Peyer's patch (tissue), 4 donors: ENCODE measurements at regions not wholly inside any gene's neighbourhood (a gene's known extent, or its start where the extent isn't known, plus 50 kb on each side); places are given as distances from the start of the nearest gene placed in this dataset.

Experiments used
- CTCF ChIP-seq, 6 experiments: fragments of 450-650 bp in 4 of 6; fragments of 200-600 bp in 2 of 6; sonication (generic) in 1 of 6; IDR thresholded peaks; one replicate each; pipeline ENCODE4 v1.5.1; 2017 to 2019; ENCODE audit warnings: antibody characterized with exemption in 6 of 6, mild to moderate bottlenecking in 3 of 6, moderate library complexity in 1 of 6
- POLR2A ChIP-seq, 2 donors: fragments of 450-650 bp; IDR thresholded peaks; one replicate each; pipeline ENCODE4 v1.5.1; 2017; ENCODE audit warnings: antibody characterized with exemption in 2 of 2, mild to moderate bottlenecking in 2 of 2, moderate library complexity in 2 of 2

- no peak for TF ChIP-seq CTCF (IDR thresholded peaks at IDR 0.05)
- no peak for TF ChIP-seq POLR2A (IDR thresholded peaks at IDR 0.05)
Measured at GRCh38 chr1:244116946-244117345, 65.9 kb downstream of the ZBTB18 start.
